AG10803 (cell line): ENCODE measurements at regions not wholly inside any gene's neighbourhood (a gene's known extent, or its start where the extent isn't known, plus 50 kb on each side); places are given as distances from the start of the nearest gene placed in this dataset.

Source experiments
- DNase-seq: peaks from one replicate; pipeline ENCODE4 v3.0.0; 2010; ENCODE audit warnings: low read depth
- H3K4me3 ChIP-seq: 2 replicates; pipeline ENCODE4 v1.5.1; 2011; ENCODE audit warnings: mild to moderate bottlenecking, low read length, control low read depth
- TF ChIP-seq, protein P1 (sequence below): conservative IDR thresholded peaks from 2 replicates; pipeline ENCODE4 v1.5.1; 2011; ENCODE audit warnings: mild to moderate bottlenecking, low read length, control low read depth, inconsistent platforms

DNA sequence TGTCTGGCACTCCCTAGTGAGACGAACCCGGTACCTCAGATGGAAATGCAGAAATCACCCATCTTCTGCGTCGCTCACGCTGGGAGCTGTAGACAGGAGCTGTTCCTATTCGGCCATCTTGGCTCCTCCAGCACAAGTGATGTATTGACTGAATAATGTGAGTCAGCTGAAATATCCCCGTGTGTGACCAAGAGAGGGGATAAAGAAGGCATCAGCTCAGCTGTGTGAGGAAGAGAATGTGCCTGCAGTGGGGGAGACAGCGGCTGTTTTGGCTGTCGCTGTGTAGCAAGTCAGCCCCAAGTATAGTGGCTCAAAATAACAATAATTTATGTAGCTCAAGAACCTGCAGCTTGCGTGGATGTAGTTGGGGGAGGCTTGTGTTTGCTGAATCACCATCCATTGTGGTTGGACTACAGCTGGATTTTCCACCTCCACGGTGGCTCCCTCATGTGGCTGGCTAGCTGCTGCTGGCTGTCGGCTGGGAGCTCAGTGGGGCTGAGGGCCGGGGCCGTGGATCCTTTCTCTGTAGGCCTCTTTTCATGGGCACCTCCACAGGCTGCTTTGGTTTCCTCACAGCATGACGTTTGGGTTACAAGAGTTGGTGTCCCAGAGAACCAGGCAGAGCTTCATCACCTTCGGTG lies 434.5 kb downstream of the CCSER2 start:
- no peak overlapping the region for H3K4me3 ChIP-seq
- no peak for DNase-seq
- TF ChIP-seq, protein P1, sequence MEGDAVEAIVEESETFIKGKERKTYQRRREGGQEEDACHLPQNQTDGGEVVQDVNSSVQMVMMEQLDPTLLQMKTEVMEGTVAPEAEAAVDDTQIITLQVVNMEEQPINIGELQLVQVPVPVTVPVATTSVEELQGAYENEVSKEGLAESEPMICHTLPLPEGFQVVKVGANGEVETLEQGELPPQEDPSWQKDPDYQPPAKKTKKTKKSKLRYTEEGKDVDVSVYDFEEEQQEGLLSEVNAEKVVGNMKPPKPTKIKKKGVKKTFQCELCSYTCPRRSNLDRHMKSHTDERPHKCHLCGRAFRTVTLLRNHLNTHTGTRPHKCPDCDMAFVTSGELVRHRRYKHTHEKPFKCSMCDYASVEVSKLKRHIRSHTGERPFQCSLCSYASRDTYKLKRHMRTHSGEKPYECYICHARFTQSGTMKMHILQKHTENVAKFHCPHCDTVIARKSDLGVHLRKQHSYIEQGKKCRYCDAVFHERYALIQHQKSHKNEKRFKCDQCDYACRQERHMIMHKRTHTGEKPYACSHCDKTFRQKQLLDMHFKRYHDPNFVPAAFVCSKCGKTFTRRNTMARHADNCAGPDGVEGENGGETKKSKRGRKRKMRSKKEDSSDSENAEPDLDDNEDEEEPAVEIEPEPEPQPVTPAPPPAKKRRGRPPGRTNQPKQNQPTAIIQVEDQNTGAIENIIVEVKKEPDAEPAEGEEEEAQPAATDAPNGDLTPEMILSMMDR = no peak

DNA sequence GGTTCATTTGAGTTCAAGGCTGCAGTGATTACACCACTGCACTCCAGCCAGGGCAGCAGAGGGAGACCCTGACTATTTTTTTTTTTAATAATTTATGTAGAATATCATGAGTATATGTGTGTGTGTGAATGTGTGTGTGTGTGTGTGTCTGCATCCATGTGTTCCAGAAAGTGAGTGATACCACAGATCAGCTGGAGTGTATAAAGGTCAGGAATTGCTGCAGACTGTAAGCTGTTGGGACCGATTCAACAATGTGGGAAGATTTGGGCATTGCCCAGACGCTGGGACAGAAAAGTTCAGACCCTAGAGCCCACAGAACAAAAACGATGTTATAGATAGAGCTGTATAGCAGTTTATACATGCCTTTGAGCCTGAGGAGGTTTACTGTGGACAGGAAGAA lies 435.6 kb downstream of the CCSER2 start:
- H3K4me3 ChIP-seq = no peak overlapping the region
- TF ChIP-seq, protein P1 = no peak
- no peak for DNase-seq

DNA sequence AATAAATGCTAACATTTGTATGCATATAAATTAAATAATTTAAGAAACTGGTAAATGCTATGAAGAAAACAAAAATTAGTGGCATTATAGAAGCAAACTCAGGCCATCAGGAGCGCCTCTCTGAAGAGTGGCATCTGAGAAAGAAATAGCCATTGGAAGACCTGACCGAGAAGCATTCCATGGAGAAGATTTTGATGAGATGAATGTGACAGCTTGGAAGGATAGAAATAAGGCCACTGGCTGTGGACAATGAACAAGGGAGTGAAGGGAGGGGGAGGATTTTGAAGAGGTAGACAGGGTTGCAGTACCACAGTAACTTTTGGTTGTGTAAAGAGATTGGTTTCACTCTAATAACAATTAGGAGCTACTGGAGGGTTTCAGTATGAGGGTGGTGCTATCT lies 436.7 kb downstream of the CCSER2 start:
- no peak for DNase-seq
- TF ChIP-seq, protein P1 = no peak
- H3K4me3 ChIP-seq = no peak overlapping the region

DNA sequence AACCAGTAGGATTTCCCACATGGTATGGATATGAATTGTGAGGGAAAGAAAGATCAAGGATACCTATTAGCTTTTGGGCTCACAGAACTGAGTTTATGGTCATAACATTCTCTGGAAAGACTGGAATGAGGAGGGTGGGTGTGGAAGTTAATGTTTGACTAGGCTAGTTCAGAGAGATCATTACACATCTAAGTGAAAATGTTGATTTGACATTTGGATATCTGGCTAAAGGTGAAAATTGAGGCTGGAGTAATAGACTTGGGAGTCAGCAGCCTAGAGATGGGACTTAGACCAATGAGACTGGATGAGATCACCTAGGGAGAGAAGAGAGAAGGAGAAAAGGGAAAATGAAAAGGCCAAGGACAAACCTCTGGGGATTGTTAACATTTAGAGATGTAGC lies 437.3 kb downstream of the CCSER2 start:
- no peak for DNase-seq
- TF ChIP-seq, protein P1 = no peak
- H3K4me3 ChIP-seq = no peak overlapping the region

DNA sequence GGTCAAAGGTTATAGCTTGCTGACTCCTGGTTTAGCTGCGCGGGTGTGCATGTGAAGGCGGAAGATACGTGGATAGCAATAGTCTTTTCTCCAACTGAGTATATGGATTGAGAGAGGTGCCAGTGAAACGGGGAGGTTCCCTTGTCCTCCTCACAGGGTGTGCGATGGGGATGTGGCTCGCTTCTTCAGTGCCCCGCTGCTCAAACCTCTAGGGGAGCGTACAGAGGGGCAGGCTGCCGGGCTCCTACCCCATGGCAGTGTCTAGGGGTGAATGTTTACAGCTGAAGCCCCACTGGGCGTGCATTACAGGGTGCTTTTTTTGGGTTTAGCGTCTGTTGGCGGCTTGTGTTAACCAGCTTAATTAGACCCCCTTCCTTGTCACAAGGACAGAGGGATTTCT lies 438.5 kb downstream of the CCSER2 start:
- TF ChIP-seq, protein P1 = no peak
- no peak overlapping the region for H3K4me3 ChIP-seq
- DNase-seq = no peak

DNA sequence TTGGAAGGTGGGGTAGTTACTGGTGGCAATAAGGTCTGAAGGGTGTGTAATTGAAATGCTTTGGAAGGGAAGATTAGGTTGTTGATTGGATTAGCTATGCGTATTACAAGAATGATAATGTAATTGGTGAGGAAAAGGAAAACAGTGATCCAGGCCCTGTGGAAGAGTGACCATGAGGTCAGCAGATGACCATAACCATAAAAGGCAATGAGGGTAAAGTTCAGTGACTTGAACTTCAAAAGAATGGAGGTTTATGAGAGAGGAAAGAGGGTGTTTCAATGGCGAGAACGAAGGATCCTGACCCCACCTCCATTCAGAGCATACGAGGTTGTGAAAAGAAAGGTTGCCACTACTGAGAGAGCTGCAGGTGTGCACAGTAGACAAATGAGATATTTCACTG lies 439.7 kb downstream of the CCSER2 start:
- H3K4me3 ChIP-seq = no peak overlapping the region
- TF ChIP-seq, protein P1 = no peak
- DNase-seq = no peak

DNA sequence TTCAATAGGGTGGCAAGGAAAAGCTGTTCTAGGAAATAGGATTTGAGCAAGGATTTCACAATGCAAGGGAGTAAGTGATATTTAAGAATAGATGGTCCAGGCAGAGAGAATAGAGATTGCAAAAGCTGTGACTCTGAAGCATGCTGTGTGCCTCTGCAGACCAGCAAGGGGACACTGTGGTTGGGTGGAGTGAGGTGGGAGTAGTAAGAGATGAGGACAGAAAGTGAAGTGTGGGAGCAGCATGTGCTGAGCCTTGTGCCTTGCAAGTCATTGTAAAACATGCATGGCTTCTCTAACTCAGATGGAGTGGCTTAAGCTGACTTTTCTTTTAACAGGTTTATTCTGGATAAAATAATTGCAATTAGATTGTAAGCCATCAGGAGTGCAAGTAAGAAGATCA lies 442.4 kb downstream of the CCSER2 start:
- no peak for DNase-seq
- H3K4me3 ChIP-seq = no peak overlapping the region
- TF ChIP-seq, protein P1 = no peak
